Mesenchymal stem cell (in vitro differentiated cells and primary cell): ENCODE measurements at regions not wholly inside any gene's neighbourhood (a gene's known extent, or its start where the extent isn't known, plus 50 kb on each side); places are given as distances from the start of the nearest gene placed in this dataset.

Source experiments
- DNase-seq: peaks from one replicate; pipeline ENCODE4 v3.0.0-alpha.2; 2013
- H2AFZ ChIP-seq: one replicate; pipeline ENCODE4 v1.6.1; 2013; ENCODE audit warnings: low read depth, mild to moderate bottlenecking, control low read depth, inconsistent platforms, low read length, moderate library complexity
- H2AK5ac ChIP-seq: 2 replicates; pipeline ENCODE4 v1.6.1; 2013; ENCODE audit warnings: low read length, moderate library complexity, mild to moderate bottlenecking, inconsistent platforms; ENCODE audit not compliant: severe bottlenecking
- H2BK120ac ChIP-seq: one replicate; pipeline ENCODE4 v1.6.1; 2013; ENCODE audit warnings: low read depth, mild to moderate bottlenecking, inconsistent platforms, low read length, moderate library complexity
- H2BK12ac ChIP-seq, 2 experiments: one replicate each; pipeline ENCODE4 v1.6.1; 2013; ENCODE audit warnings: inconsistent platforms in 2 of 2, low read length in 2 of 2, mild to moderate bottlenecking in 2 of 2, moderate library complexity in 2 of 2, control low read depth in 1 of 2
- H2BK15ac ChIP-seq: one replicate; pipeline ENCODE4 v1.6.1; 2013; ENCODE audit warnings: mild to moderate bottlenecking, low read depth, inconsistent platforms; ENCODE audit not compliant: poor library complexity, severe bottlenecking
- H2BK5ac ChIP-seq: 2 replicates; pipeline ENCODE4 v1.6.1; 2013; ENCODE audit warnings: low read depth, mild to moderate bottlenecking, low read length, control low read depth, inconsistent platforms; ENCODE audit not compliant: poor library complexity, severe bottlenecking
- H3K14ac ChIP-seq, 2 experiments: one replicate each; pipeline ENCODE4 v1.6.1; 2013; ENCODE audit warnings: inconsistent platforms in 2 of 2, low read length in 2 of 2, control low read depth in 1 of 2, mild to moderate bottlenecking in 1 of 2, moderate library complexity in 1 of 2
- H3K18ac ChIP-seq, 2 experiments: one replicate each; pipeline ENCODE4 v1.6.1; 2013; ENCODE audit warnings: inconsistent platforms in 2 of 2, low read length in 2 of 2, control low read depth in 1 of 2, low read depth in 1 of 2, mild to moderate bottlenecking in 1 of 2
- H3K23ac ChIP-seq, 2 experiments: one replicate each; pipeline ENCODE4 v1.6.1; 2013; ENCODE audit warnings: inconsistent platforms in 2 of 2, low read length in 2 of 2, mild to moderate bottlenecking in 2 of 2, moderate library complexity in 2 of 2, control low read depth in 1 of 2
- H3K27ac ChIP-seq: 2 replicates; pipeline ENCODE4 v1.5.1; 2013; ENCODE audit warnings: mild to moderate bottlenecking, moderate library complexity, low read length, control low read depth, inconsistent platforms; ENCODE audit not compliant: poor library complexity, severe bottlenecking
- H3K27me3 ChIP-seq, 2 experiments: 2 replicates each; pipeline versions ENCODE4 v1.6.1 to v1.7.0; 2013; ENCODE audit warnings: low read length in 2 of 2, mild to moderate bottlenecking in 2 of 2, moderate library complexity in 2 of 2, control low read depth in 1 of 2, inconsistent platforms in 1 of 2; ENCODE audit not compliant: control insufficient read depth in 1 of 2, insufficient read depth in 1 of 2
- H3K36me3 ChIP-seq, 2 experiments: 2 replicates each; pipeline versions ENCODE4 v1.6.1 to v1.7.0; 2013; ENCODE audit warnings: low read length in 2 of 2, control low read depth in 1 of 2, inconsistent platforms in 1 of 2, low read depth in 1 of 2, mild to moderate bottlenecking in 1 of 2; ENCODE audit not compliant: insufficient read depth in 2 of 2, control insufficient read depth in 1 of 2
- H3K4ac ChIP-seq, 2 experiments: one replicate each; pipeline ENCODE4 v1.6.1; 2013; ENCODE audit warnings: inconsistent platforms in 2 of 2, low read length in 2 of 2, mild to moderate bottlenecking in 2 of 2, moderate library complexity in 2 of 2, control low read depth in 1 of 2, low read depth in 1 of 2
- H3K4me1 ChIP-seq: 2 replicates; pipeline ENCODE4 v1.6.1; 2013; ENCODE audit warnings: low read depth, low read length, control low read depth; ENCODE audit not compliant: control insufficient read depth, insufficient read depth
- H3K4me2 ChIP-seq: 2 replicates; pipeline ENCODE4 v1.6.1; 2013; ENCODE audit warnings: low read length, mild to moderate bottlenecking, inconsistent platforms; ENCODE audit not compliant: poor library complexity, severe bottlenecking
- H3K4me3 ChIP-seq, 2 experiments: 2 replicates each; pipeline versions ENCODE4 v1.5.1 to v1.7.0; 2013; ENCODE audit warnings: low read length in 2 of 2, mild to moderate bottlenecking in 2 of 2, control low read depth in 1 of 2, low read depth in 1 of 2; ENCODE audit not compliant: insufficient read depth in 1 of 2
- H3K79me1 ChIP-seq: replicated peaks from 2 replicates; pipeline ENCODE4 v1.6.1; 2013; ENCODE audit warnings: mild to moderate bottlenecking, control low read depth, low read length, inconsistent platforms; ENCODE audit not compliant: poor library complexity, severe bottlenecking
- H3K9ac ChIP-seq: 2 replicates; pipeline ENCODE4 v1.7.0; 2013; ENCODE audit warnings: mild to moderate bottlenecking, low read length, moderate library complexity
- H3K9me3 ChIP-seq: 2 replicates; pipeline ENCODE4 v1.7.0; 2013; ENCODE audit warnings: mild to moderate bottlenecking, low read length; ENCODE audit not compliant: control insufficient read depth
- H4K8ac ChIP-seq: one replicate; pipeline ENCODE4 v1.6.1; 2013; ENCODE audit warnings: inconsistent platforms, mild to moderate bottlenecking, low read length, moderate library complexity
- H4K91ac ChIP-seq: one replicate; pipeline ENCODE4 v1.6.1; 2013; ENCODE audit warnings: mild to moderate bottlenecking, low read length, inconsistent platforms
- WGBS: methylation state at CpG from one replicate; pipeline ENCODE4 v1.1.7; 2013; ENCODE audit warnings: mixed read lengths; 5-methylcytosine and 5-hydroxymethylcytosine counted together

DNA sequence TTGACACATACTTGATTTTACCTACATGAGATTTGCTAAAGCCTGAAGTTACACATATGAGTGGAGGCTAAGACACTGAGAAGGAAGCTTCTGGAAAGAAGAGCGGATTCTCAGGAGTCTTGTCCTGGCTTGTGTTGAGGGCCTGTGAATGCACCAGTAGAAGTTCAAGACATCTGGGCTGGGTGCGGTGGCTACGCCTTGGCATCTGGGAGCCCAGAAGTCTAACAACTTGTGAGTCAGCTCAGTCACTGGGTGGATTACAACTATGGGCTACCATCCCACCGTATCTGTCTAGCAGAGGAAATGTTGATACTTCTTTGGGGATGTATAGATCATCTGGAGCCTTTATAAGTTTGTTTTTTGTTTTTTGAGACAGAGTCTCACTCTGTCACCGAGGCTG, 375.6 kb upstream of the SMIM31 start:
- H2BK12ac ChIP-seq = no peak overlapping the region
- no peak overlapping the region for H3K18ac ChIP-seq
- no peak overlapping the region for H3K4ac ChIP-seq
- no peak overlapping the region for H3K27ac ChIP-seq
- H3K79me1 ChIP-seq = no peaks in the 10 kb centered on the region
- no peak overlapping the region for H4K91ac ChIP-seq
- no peak overlapping the region for H2AK5ac ChIP-seq
- no peak overlapping the region for H2AFZ ChIP-seq
- H2BK120ac ChIP-seq = no peak overlapping the region
- H2BK5ac ChIP-seq = no peak overlapping the region
- H3K9me3 ChIP-seq = no peaks in the 10 kb centered on the region
- no peak overlapping the region for H3K4me3 ChIP-seq
- 73% methylated on average over 5 of the region's 5 CpGs for WGBS
- H2BK15ac ChIP-seq = no peak overlapping the region
- no peak overlapping the region for H3K14ac ChIP-seq
- H4K8ac ChIP-seq = no peak overlapping the region
- no peaks in the 10 kb centered on the region for H3K4me1 ChIP-seq
- no peaks in the 10 kb centered on the region for H3K36me3 ChIP-seq
- no peak for DNase-seq
- H3K9ac ChIP-seq = no peak overlapping the region
- H3K4me2 ChIP-seq = no peak overlapping the region
- H3K23ac ChIP-seq = no peak overlapping the region
- H3K27me3 ChIP-seq = peaks cover 0 to 20% of the 10 kb centered on the region in 2 experiments

DNA sequence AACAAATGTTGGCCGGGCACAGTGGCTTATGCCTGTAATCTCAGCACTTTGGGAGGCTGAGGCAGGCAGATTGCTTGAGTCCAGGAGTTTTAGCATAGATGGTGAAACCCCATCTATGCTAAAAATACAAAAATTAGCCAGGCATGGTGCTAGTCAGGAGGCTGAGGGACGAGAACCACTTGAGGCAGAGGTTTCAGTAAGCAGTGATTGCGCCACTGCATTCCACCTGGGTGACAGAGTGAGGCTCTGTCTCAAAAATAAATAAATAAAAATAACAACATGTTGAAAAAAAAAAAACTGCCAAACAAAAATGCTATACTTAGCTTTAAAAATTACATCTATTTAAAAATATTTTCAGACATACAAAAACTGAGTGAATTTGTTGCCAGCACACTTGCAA, 374.2 kb upstream of the SMIM31 start:
- Histone ChIP-seq H3K4ac (no peak overlapping the region), H2BK15ac (no peak overlapping the region), H2BK120ac (no peak overlapping the region), H3K23ac (no peak overlapping the region), H3K9me3 (no peaks in the 10 kb centered on the region), H3K27me3 (peaks cover 0 to 32% of the 10 kb centered on the region in 2 experiments), H2AK5ac (no peak overlapping the region), H4K8ac (no peak overlapping the region), H3K18ac (no peak overlapping the region), H3K9ac (no peak overlapping the region), H3K14ac (no peak overlapping the region), H2BK5ac (no peak overlapping the region), H3K27ac (no peak overlapping the region), H3K4me1 (peaks cover 6% of the 10 kb centered on the region), H3K79me1 (no peaks in the 10 kb centered on the region), H3K4me2 (no peak overlapping the region), H4K91ac (no peak overlapping the region), H3K36me3 (no peaks in the 10 kb centered on the region), H2BK12ac (no peak overlapping the region), H3K4me3 (no peak overlapping the region), H2AFZ (no peak overlapping the region)
- 61% methylated on average over 2 of the region's 3 CpGs for WGBS
- no peak for DNase-seq

DNA sequence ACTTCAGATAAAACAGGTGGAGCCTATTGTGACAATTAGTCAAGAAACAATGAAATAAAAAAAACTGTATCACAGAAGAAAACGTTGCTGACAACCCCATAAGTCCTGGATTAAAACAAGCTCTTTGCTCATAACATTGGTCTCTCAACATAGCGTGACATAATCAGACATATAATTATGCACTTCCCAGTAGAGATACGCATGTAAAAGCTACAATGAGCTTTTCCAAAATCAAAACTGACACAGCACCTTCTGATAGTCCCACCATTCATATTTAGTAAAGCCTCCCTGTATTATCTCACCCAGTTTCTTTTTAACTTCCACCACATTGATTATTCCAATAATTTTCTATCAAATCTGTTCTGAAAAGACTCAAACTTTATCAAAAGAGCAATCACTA, 372.1 kb upstream of the SMIM31 start:
- no peak overlapping the region for H2BK15ac ChIP-seq
- H4K91ac ChIP-seq = no peak overlapping the region
- H2BK12ac ChIP-seq = no peak overlapping the region
- H2AK5ac ChIP-seq = no peak overlapping the region
- no peaks in the 10 kb centered on the region for H3K9me3 ChIP-seq
- H3K9ac ChIP-seq = no peak overlapping the region
- H3K14ac ChIP-seq = no peak overlapping the region
- no peak overlapping the region for H2AFZ ChIP-seq
- no peak overlapping the region for H2BK120ac ChIP-seq
- no peak overlapping the region for H3K23ac ChIP-seq
- no peak overlapping the region for H3K27ac ChIP-seq
- no peaks in the 10 kb centered on the region for H3K79me1 ChIP-seq
- no peak overlapping the region for H3K4me3 ChIP-seq
- H3K36me3 ChIP-seq = no peaks in the 10 kb centered on the region
- no peak overlapping the region for H3K4ac ChIP-seq
- H3K4me1 ChIP-seq = peaks cover 6% of the 10 kb centered on the region
- no peak overlapping the region for H3K18ac ChIP-seq
- H3K27me3 ChIP-seq = peaks cover 0 to 36% of the 10 kb centered on the region in 2 experiments
- WGBS = 74% methylated on average over 3 of the region's 3 CpGs
- no peak for DNase-seq
- H2BK5ac ChIP-seq = no peak overlapping the region
- no peak overlapping the region for H3K4me2 ChIP-seq
- H4K8ac ChIP-seq = no peak overlapping the region

DNA sequence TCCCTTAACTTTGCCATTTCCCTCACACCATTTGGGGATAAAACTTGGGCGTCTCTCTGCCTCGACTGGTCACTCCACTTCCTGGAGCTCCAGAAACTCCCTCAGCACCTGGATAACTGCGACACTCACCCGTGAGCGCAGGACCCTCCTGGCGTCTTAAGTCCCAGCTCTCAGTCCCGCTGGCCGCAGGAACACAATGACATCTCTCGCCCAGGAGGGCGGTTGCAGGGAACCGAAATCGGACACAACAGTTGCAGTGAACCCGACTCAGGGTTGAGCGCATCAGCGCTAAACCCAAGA, 370.9 kb upstream of the SMIM31 start:
- no peak overlapping the region for H3K27ac ChIP-seq
- DNase-seq = no peak
- H3K4me2 ChIP-seq = peak overlapping the region; percentile 79
- no peak overlapping the region for H2AK5ac ChIP-seq
- no peak overlapping the region for H3K4ac ChIP-seq
- H2BK12ac ChIP-seq = no peak overlapping the region
- H2AFZ ChIP-seq = no peak overlapping the region
- no peak overlapping the region for H4K8ac ChIP-seq
- H4K91ac ChIP-seq = no peak overlapping the region
- H3K23ac ChIP-seq = no peak overlapping the region
- H3K27me3 ChIP-seq = peaks cover 0 to 36% of the 10 kb centered on the region in 2 experiments
- H3K18ac ChIP-seq = no peak overlapping the region
- under 1% methylated on average over 15 of the region's 15 CpGs for WGBS
- H3K14ac ChIP-seq = no peak overlapping the region
- H2BK15ac ChIP-seq = no peak overlapping the region
- no peak overlapping the region for H3K9ac ChIP-seq
- H3K36me3 ChIP-seq = no peaks in the 10 kb centered on the region
- no peaks in the 10 kb centered on the region for H3K9me3 ChIP-seq
- H2BK120ac ChIP-seq = no peak overlapping the region
- no peaks in the 10 kb centered on the region for H3K79me1 ChIP-seq
- H3K4me3 ChIP-seq = peak overlapping the region; percentile 67 to 72
- H2BK5ac ChIP-seq = no peak overlapping the region
- peaks cover 6% of the 10 kb centered on the region for H3K4me1 ChIP-seq
